GM23338 (cell line): ENCODE measurements at regions not wholly inside any gene's neighbourhood (a gene's known extent, or its start where the extent isn't known, plus 50 kb on each side); places are given as distances from the start of the nearest gene placed in this dataset.

ENCODE experiments used
- ATAC-seq: fragments of 200-7000 bp; cut with Tn5 transposase; 3 replicates; pipeline ENCODE4 v1.9.1; 2020
- DNase-seq: peaks from one replicate; pipeline ENCODE4 v3.0.0-alpha.2; 2015; ENCODE audit warnings: low spot score
- H2AFZ ChIP-seq: fragments of 200-600 bp; sonication (generic); 2 replicates; pipeline ENCODE4 v1.8.0; 2016; ENCODE audit warnings: antibody characterized with exemption, mild to moderate bottlenecking, moderate library complexity
- H3F3A ChIP-seq: fragments of 200-600 bp; sonication (generic); replicated peaks from 2 replicates; pipeline ENCODE4 v1.8.0; 2017; ENCODE audit warnings: antibody characterized with exemption, mixed run types, low read depth
- H3K27ac ChIP-seq: fragments of 200-600 bp; sonication (generic); 2 replicates; pipeline ENCODE4 v1.6.1; 2016; ENCODE audit warnings: low read depth
- H3K27me3 ChIP-seq: fragments of 200-600 bp; sonication (generic); 2 replicates; pipeline ENCODE4 v1.8.0; 2016; ENCODE audit warnings: mild to moderate bottlenecking, mixed run types, moderate library complexity; ENCODE audit not compliant: insufficient read depth
- H3K36me3 ChIP-seq: fragments of 200-600 bp; sonication (generic); 2 replicates; pipeline ENCODE4 v1.8.0; 2016; ENCODE audit warnings: mild to moderate bottlenecking; ENCODE audit not compliant: insufficient read depth
- H3K4me1 ChIP-seq: fragments of 200-600 bp; sonication (generic); 2 replicates; pipeline ENCODE4 v1.8.0; 2016; ENCODE audit warnings: mild to moderate bottlenecking, moderate library complexity; ENCODE audit not compliant: insufficient read depth
- H3K4me2 ChIP-seq: fragments of 200-600 bp; sonication (generic); 2 replicates; pipeline ENCODE4 v1.7.1; 2017; ENCODE audit warnings: mixed run types
- H3K4me3 ChIP-seq: fragments of 200-600 bp; sonication (generic); 2 replicates; pipeline ENCODE4 v1.6.1; 2016; ENCODE audit warnings: mixed run types
- H3K79me2 ChIP-seq: fragments of 200-600 bp; sonication (generic); replicated peaks from 2 replicates; pipeline ENCODE4 v1.8.0; 2017; ENCODE audit warnings: mild to moderate bottlenecking; ENCODE audit not compliant: insufficient read depth
- H3K9me2 ChIP-seq: fragments of 200-600 bp; sonication (generic); 2 replicates; pipeline ENCODE4 v1.8.0; 2017; ENCODE audit not compliant: insufficient read depth
- H4K20me1 ChIP-seq: fragments of 200-600 bp; sonication (generic); replicated peaks from 2 replicates; pipeline ENCODE4 v1.8.0; 2017; ENCODE audit warnings: mild to moderate bottlenecking; ENCODE audit not compliant: insufficient read depth
- H3K27ac Mint-ChIP-seq: 2 replicates; pipeline ENCODE4 v1.8.0; 2020; ENCODE audit warnings: inconsistent platforms, mild to moderate bottlenecking, moderate library complexity, mixed read lengths
- H3K27me3 Mint-ChIP-seq: 3 replicates; pipeline ENCODE4 v1.8.0; 2022; ENCODE audit warnings: low read depth, mild to moderate bottlenecking, moderate library complexity, mixed read lengths, inconsistent platforms; ENCODE audit not compliant: insufficient read depth, poor library complexity
- H3K36me3 Mint-ChIP-seq: 3 replicates; pipeline ENCODE4 v1.8.0; 2021; ENCODE audit warnings: low read depth, mild to moderate bottlenecking, inconsistent platforms, moderate library complexity, mixed read lengths
- H3K4me1 Mint-ChIP-seq: 3 replicates; pipeline ENCODE4 v1.8.0; 2020; ENCODE audit warnings: mild to moderate bottlenecking, inconsistent platforms, mixed read lengths
- H3K4me3 Mint-ChIP-seq: 3 replicates; pipeline ENCODE4 v1.8.0; 2021; ENCODE audit warnings: moderate library complexity, mild to moderate bottlenecking, inconsistent platforms, mixed read lengths
- H3K9me3 Mint-ChIP-seq: 3 replicates; pipeline ENCODE4 v1.8.0; 2020; ENCODE audit warnings: moderate library complexity, mild to moderate bottlenecking, inconsistent platforms, mixed read lengths
- CREB1 ChIP-seq: fragments of 250-450 bp; sonication (Bioruptor Pico); IDR thresholded peaks from 2 replicates; pipeline ENCODE4 v1.5.0; 2020; ENCODE audit warnings: low read depth, mild to moderate bottlenecking, moderate library complexity
- EZH2 ChIP-seq: fragments of 200-600 bp; sonication (generic); IDR thresholded peaks from one replicate; pipeline ENCODE4 v1.8.0; 2017; ENCODE audit warnings: antibody characterized with exemption, mild to moderate bottlenecking, low read depth; ENCODE audit not compliant: unreplicated experiment
- EZH2phosphoT487 ChIP-seq: fragments of 200-600 bp; sonication (generic); IDR thresholded peaks from one replicate; pipeline ENCODE4 v1.8.1; 2018; ENCODE audit warnings: antibody characterized with exemption; ENCODE audit not compliant: unreplicated experiment
- JUNB ChIP-seq: IDR thresholded peaks from one replicate; pipeline ENCODE4 v1.6.1; 2016; ENCODE audit warnings: antibody characterized with exemption; ENCODE audit not compliant: unreplicated experiment
- NANOG ChIP-seq: IDR thresholded peaks from 2 replicates; pipeline ENCODE4 v1.6.1; 2016; ENCODE audit warnings: antibody characterized with exemption, borderline replicate concordance
- POLR2AphosphoS5 ChIP-seq: IDR thresholded peaks from 2 replicates; pipeline ENCODE4 v1.6.1; 2016; ENCODE audit warnings: antibody characterized with exemption, low read depth
- STAT1 ChIP-seq: IDR thresholded peaks from one replicate; pipeline ENCODE4 v1.6.1; 2016; ENCODE audit warnings: antibody characterized with exemption; ENCODE audit not compliant: unreplicated experiment
- ZNF114 ChIP-seq: fragments of 250-450 bp; sonication (Bioruptor Pico); IDR thresholded peaks from 2 replicates; pipeline ENCODE4 v1.5.0; 2020; ENCODE audit warnings: mild to moderate bottlenecking, moderate library complexity
- ZNF331 ChIP-seq: fragments of 250-450 bp; sonication (Bioruptor Pico); IDR thresholded peaks from 2 replicates; pipeline ENCODE4 v1.5.0; 2020; ENCODE audit warnings: low read depth, mild to moderate bottlenecking, moderate library complexity
- TF ChIP-seq, protein P1 (sequence below): IDR thresholded peaks from 2 replicates; pipeline ENCODE4 v1.6.1; 2016; ENCODE audit warnings: antibody characterized with exemption
- TF ChIP-seq, protein P2 (sequence below): IDR thresholded peaks from one replicate; pipeline ENCODE4 v1.6.1; 2018; ENCODE audit warnings: antibody characterized with exemption; ENCODE audit not compliant: unreplicated experiment
- TF ChIP-seq, protein P3 (sequence below): fragments of 250-450 bp; sonication (Bioruptor Pico); IDR thresholded peaks from 2 replicates; pipeline ENCODE4 v1.5.0; 2020; ENCODE audit warnings: mild to moderate bottlenecking, moderate library complexity

DNA sequence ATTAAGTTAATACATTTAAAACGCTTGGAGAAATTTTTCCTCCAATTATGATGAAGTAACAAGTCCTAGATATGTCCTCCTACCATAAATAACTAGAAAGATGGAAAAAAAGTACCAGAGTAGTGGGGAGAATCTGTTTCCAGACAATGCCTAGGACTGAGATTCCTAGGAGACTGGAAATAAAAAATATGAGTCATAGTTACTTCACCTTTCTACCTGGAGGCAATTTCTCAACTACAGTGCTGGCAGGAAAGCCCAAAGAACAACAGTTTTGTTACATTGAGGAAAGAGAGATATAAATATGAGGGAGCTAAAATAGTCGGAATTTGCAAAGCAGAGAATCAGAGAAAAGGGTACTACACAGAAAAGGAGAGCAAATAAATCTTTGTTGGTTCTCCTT is 202.1 kb upstream of the ARHGAP42 start:
- Histone ChIP-seq H2AFZ (no peak overlapping the region), H3F3A (no peaks in the 10 kb centered on the region), H3K9me2 (no peaks in the 10 kb centered on the region), H3K4me3 (no peak overlapping the region), H3K4me2 (no peak overlapping the region), H3K79me2 (no peaks in the 10 kb centered on the region), H4K20me1 (no peaks in the 10 kb centered on the region), H3K4me1 (peaks cover 4% of the 10 kb centered on the region; the same call in 1 of the 2 replicates), H3K36me3 (no peaks in the 10 kb centered on the region), H3K27me3 (no peaks in the 10 kb centered on the region), H3K27ac (no peak overlapping the region)
- ATAC-seq (no peak), DNase-seq (no peak)
- H3K36me3 Mint-ChIP-seq = peaks cover 27% of the 10 kb centered on the region
- no peak overlapping the region for H3K4me3 Mint-ChIP-seq
- TF ChIP-seq ZNF331 (CRISPR knock-in tag) (no peak), STAT1 (no peak), JUNB (no peak), EZH2 (no peak), NANOG (no peak), CREB1 (CRISPR knock-in tag) (no peak), EZH2phosphoT487 (no peak), POLR2AphosphoS5 (no peak), ZNF114 (CRISPR knock-in tag) (no peak)
- TF ChIP-seq, protein P1, sequence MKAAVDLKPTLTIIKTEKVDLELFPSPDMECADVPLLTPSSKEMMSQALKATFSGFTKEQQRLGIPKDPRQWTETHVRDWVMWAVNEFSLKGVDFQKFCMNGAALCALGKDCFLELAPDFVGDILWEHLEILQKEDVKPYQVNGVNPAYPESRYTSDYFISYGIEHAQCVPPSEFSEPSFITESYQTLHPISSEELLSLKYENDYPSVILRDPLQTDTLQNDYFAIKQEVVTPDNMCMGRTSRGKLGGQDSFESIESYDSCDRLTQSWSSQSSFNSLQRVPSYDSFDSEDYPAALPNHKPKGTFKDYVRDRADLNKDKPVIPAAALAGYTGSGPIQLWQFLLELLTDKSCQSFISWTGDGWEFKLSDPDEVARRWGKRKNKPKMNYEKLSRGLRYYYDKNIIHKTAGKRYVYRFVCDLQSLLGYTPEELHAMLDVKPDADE = no peak
- TF ChIP-seq, protein P2, sequence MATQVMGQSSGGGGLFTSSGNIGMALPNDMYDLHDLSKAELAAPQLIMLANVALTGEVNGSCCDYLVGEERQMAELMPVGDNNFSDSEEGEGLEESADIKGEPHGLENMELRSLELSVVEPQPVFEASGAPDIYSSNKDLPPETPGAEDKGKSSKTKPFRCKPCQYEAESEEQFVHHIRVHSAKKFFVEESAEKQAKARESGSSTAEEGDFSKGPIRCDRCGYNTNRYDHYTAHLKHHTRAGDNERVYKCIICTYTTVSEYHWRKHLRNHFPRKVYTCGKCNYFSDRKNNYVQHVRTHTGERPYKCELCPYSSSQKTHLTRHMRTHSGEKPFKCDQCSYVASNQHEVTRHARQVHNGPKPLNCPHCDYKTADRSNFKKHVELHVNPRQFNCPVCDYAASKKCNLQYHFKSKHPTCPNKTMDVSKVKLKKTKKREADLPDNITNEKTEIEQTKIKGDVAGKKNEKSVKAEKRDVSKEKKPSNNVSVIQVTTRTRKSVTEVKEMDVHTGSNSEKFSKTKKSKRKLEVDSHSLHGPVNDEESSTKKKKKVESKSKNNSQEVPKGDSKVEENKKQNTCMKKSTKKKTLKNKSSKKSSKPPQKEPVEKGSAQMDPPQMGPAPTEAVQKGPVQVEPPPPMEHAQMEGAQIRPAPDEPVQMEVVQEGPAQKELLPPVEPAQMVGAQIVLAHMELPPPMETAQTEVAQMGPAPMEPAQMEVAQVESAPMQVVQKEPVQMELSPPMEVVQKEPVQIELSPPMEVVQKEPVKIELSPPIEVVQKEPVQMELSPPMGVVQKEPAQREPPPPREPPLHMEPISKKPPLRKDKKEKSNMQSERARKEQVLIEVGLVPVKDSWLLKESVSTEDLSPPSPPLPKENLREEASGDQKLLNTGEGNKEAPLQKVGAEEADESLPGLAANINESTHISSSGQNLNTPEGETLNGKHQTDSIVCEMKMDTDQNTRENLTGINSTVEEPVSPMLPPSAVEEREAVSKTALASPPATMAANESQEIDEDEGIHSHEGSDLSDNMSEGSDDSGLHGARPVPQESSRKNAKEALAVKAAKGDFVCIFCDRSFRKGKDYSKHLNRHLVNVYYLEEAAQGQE = no peak
- TF ChIP-seq, protein P3, sequence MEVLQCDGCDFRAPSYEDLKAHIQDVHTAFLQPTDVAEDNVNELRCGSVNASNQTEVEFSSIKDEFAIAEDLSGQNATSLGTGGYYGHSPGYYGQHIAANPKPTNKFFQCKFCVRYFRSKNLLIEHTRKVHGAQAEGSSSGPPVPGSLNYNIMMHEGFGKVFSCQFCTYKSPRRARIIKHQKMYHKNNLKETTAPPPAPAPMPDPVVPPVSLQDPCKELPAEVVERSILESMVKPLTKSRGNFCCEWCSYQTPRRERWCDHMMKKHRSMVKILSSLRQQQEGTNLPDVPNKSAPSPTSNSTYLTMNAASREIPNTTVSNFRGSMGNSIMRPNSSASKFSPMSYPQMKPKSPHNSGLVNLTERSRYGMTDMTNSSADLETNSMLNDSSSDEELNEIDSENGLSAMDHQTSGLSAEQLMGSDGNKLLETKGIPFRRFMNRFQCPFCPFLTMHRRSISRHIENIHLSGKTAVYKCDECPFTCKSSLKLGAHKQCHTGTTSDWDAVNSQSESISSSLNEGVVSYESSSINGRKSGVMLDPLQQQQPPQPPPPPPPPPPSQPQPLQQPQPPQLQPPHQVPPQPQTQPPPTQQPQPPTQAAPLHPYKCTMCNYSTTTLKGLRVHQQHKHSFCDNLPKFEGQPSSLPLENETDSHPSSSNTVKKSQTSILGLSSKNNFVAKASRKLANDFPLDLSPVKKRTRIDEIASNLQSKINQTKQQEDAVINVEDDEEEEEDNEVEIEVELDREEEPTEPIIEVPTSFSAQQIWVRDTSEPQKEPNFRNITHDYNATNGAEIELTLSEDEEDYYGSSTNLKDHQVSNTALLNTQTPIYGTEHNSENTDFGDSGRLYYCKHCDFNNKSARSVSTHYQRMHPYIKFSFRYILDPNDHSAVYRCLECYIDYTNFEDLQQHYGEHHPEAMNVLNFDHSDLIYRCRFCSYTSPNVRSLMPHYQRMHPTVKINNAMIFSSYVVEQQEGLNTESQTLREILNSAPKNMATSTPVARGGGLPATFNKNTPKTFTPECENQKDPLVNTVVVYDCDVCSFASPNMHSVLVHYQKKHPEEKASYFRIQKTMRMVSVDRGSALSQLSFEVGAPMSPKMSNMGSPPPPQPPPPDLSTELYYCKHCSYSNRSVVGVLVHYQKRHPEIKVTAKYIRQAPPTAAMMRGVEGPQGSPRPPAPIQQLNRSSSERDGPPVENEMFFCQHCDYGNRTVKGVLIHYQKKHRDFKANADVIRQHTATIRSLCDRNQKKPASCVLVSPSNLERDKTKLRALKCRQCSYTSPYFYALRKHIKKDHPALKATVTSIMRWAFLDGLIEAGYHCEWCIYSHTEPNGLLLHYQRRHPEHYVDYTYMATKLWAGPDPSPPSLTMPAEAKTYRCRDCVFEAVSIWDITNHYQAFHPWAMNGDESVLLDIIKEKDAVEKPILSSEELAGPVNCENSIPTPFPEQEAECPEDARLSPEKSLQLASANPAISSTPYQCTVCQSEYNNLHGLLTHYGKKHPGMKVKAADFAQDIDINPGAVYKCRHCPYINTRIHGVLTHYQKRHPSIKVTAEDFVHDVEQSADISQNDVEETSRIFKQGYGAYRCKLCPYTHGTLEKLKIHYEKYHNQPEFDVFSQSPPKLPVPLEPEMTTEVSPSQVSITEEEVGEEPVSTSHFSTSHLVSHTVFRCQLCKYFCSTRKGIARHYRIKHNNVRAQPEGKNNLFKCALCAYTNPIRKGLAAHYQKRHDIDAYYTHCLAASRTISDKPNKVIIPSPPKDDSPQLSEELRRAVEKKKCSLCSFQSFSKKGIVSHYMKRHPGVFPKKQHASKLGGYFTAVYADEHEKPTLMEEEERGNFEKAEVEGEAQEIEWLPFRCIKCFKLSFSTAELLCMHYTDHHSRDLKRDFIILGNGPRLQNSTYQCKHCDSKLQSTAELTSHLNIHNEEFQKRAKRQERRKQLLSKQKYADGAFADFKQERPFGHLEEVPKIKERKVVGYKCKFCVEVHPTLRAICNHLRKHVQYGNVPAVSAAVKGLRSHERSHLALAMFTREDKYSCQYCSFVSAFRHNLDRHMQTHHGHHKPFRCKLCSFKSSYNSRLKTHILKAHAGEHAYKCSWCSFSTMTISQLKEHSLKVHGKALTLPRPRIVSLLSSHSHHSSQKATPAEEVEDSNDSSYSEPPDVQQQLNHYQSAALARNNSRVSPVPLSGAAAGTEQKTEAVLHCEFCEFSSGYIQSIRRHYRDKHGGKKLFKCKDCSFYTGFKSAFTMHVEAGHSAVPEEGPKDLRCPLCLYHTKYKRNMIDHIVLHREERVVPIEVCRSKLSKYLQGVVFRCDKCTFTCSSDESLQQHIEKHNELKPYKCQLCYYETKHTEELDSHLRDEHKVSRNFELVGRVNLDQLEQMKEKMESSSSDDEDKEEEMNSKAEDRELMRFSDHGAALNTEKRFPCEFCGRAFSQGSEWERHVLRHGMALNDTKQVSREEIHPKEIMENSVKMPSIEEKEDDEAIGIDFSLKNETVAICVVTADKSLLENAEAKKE (CRISPR knock-in tag) = no peak
- peaks cover 23% of the 10 kb centered on the region for H3K9me3 Mint-ChIP-seq
- H3K27ac Mint-ChIP-seq = no peak overlapping the region
- peaks cover 7% of the 10 kb centered on the region for H3K4me1 Mint-ChIP-seq
- peaks cover 2% of the 10 kb centered on the region for H3K27me3 Mint-ChIP-seq
